Liver (tissue), 8 donors: ENCODE measurements at regions not wholly inside any gene's neighbourhood (a gene's known extent, or its start where the extent isn't known, plus 50 kb on each side); places are given as distances from the start of the nearest gene placed in this dataset.

Experiments
- DNase-seq: peaks from one replicate; pipeline ENCODE4 v3.0.0-alpha.2; 2017; ENCODE audit warnings: low spot score
- H3K27ac ChIP-seq, 2 donors: one replicate each; pipeline ENCODE4 v1.7.0; 2013; ENCODE audit warnings: inconsistent platforms in 2 of 2, low read length in 2 of 2, control low read depth in 1 of 2, low read depth in 1 of 2, mild to moderate bottlenecking in 1 of 2
- H3K27me3 ChIP-seq, 4 donors: one replicate each; pipeline versions ENCODE4 v1.6.1 to v1.7.0; 2013; ENCODE audit warnings: low read length in 3 of 4, inconsistent platforms in 1 of 4, mild to moderate bottlenecking in 1 of 4, moderate library complexity in 1 of 4; ENCODE audit not compliant: control insufficient read depth in 4 of 4, insufficient read depth in 4 of 4
- H3K36me3 ChIP-seq, 4 donors: one replicate each; pipeline versions ENCODE4 v1.6.1 to v1.7.0; 2013; ENCODE audit warnings: low read length in 3 of 4, mild to moderate bottlenecking in 3 of 4, low read depth in 1 of 4, moderate library complexity in 1 of 4; ENCODE audit not compliant: control insufficient read depth in 4 of 4, insufficient read depth in 3 of 4
- H3K4me1 ChIP-seq, 4 donors: one replicate each; pipeline versions ENCODE4 v1.6.1 to v1.7.0; 2013; ENCODE audit warnings: low read length in 3 of 4, mild to moderate bottlenecking in 3 of 4, moderate library complexity in 1 of 4; ENCODE audit not compliant: control insufficient read depth in 4 of 4, insufficient read depth in 4 of 4
- H3K4me3 ChIP-seq, 3 donors: one replicate each; pipeline versions ENCODE4 v1.6.1 to v1.7.0; 2013; ENCODE audit warnings: low read length in 3 of 3, control low read depth in 1 of 3, low read depth in 1 of 3, mild to moderate bottlenecking in 1 of 3
- H3K9ac ChIP-seq, 2 donors: one replicate each; pipeline ENCODE4 v1.7.0; 2013; ENCODE audit warnings: low read length in 2 of 2, mild to moderate bottlenecking in 2 of 2, moderate library complexity in 2 of 2, control low read depth in 1 of 2, low read depth in 1 of 2
- H3K9me3 ChIP-seq, 4 donors: one replicate each; pipeline versions ENCODE4 v1.6.1 to v1.7.0; 2013; ENCODE audit warnings: low read length in 3 of 4; ENCODE audit not compliant: control insufficient read depth in 4 of 4
- ATF3 ChIP-seq: IDR thresholded peaks from 2 replicates; pipeline ENCODE4 v1.6.1; 2016; ENCODE audit warnings: antibody characterized with exemption
- CTCF ChIP-seq: fragments of 150-350 bp; IDR thresholded peaks from 2 replicates; pipeline ENCODE4 v1.5.1; 2017; ENCODE audit warnings: improper control_type of control experiment, low read depth, low read length; ENCODE audit not compliant: missing input control
- EGR1 ChIP-seq, 2 donors: IDR thresholded peaks; 2 replicates each; pipeline ENCODE4 v1.6.1; 2016 to 2018; ENCODE audit warnings: antibody characterized with exemption in 2 of 2, low read depth in 2 of 2
- FOXA1 ChIP-seq: IDR thresholded peaks from 2 replicates; pipeline ENCODE4 v1.6.1; 2016; ENCODE audit warnings: antibody characterized with exemption
- FOXA2 ChIP-seq: IDR thresholded peaks from 2 replicates; pipeline ENCODE4 v1.6.1; 2016; ENCODE audit warnings: antibody characterized with exemption
- GABPA ChIP-seq, 2 donors: IDR thresholded peaks in 1 of 2; conservative IDR thresholded peaks in 1 of 2; 2 replicates each; pipeline ENCODE4 v1.6.1; 2016; ENCODE audit warnings: antibody characterized with exemption in 2 of 2, mild to moderate bottlenecking in 1 of 2, moderate library complexity in 1 of 2
- HNF4A ChIP-seq, 2 donors: conservative IDR thresholded peaks; 2 replicates each; pipeline ENCODE4 v1.6.1; 2016; ENCODE audit warnings: antibody characterized with exemption in 2 of 2, mild to moderate bottlenecking in 2 of 2
- HNF4G ChIP-seq: IDR thresholded peaks from 2 replicates; pipeline ENCODE4 v1.6.1; 2016; ENCODE audit warnings: antibody characterized with exemption
- JUND ChIP-seq, 2 donors: IDR thresholded peaks; 2 replicates each; pipeline ENCODE4 v1.6.1; 2016; ENCODE audit warnings: antibody characterized with exemption in 2 of 2
- MAX ChIP-seq: IDR thresholded peaks from 2 replicates; pipeline ENCODE4 v1.6.1; 2016; ENCODE audit warnings: antibody characterized with exemption
- NR2F2 ChIP-seq: IDR thresholded peaks from 2 replicates; pipeline ENCODE4 v1.6.1; 2016; ENCODE audit warnings: antibody characterized with exemption
- RAD21 ChIP-seq, 2 donors: IDR thresholded peaks; 2 replicates each; pipeline ENCODE4 v1.6.1; 2016; ENCODE audit warnings: antibody characterized with exemption in 2 of 2, mild to moderate bottlenecking in 2 of 2
- REST ChIP-seq: IDR thresholded peaks from 2 replicates; pipeline ENCODE4 v1.6.1; 2016; ENCODE audit warnings: antibody characterized with exemption, mild to moderate bottlenecking
- RXRA ChIP-seq, 2 donors: IDR thresholded peaks; 2 replicates each; pipeline ENCODE4 v1.6.1; 2017 to 2018; ENCODE audit warnings: antibody characterized with exemption in 2 of 2, mild to moderate bottlenecking in 1 of 2
- SP1 ChIP-seq: IDR thresholded peaks from 2 replicates; pipeline ENCODE4 v1.6.1; 2018; ENCODE audit warnings: antibody characterized with exemption, mild to moderate bottlenecking
- YY1 ChIP-seq: IDR thresholded peaks from 2 replicates; pipeline ENCODE4 v1.6.1; 2016; ENCODE audit warnings: antibody characterized with exemption, mild to moderate bottlenecking
- ZBTB33 ChIP-seq: IDR thresholded peaks from 2 replicates; pipeline ENCODE4 v1.6.1; 2016; ENCODE audit warnings: antibody characterized with exemption
- WGBS: extraction: QIAGEN DNeasy Blood & Tissue Kit; methylation state at CpG from one replicate; pipeline ENCODE4 v1.1.7; 2013; 5-methylcytosine and 5-hydroxymethylcytosine counted together
- donor health status: healthy.
- donor health status: healthy.
- donor health status: healthy.
- donor health status: healthy.
- donor health status: healthy.

GRCh38 chr12:108442067-108442466, 73.0 kb upstream of the FICD start:
- H3K27ac ChIP-seq, result no peak overlapping the region
- WGBS, result 12% methylated on average over 3 of the region's 3 CpGs

More at GRCh38 chr12:108442067-108442466, 73.0 kb upstream of the FICD start:
- no peak overlapping the region for H3K9ac ChIP-seq
- TF ChIP-seq HNF4A (conservative IDR thresholded peaks at IDR 0.05), result no peak
- TF ChIP-seq JUND (IDR thresholded peaks at IDR 0.05), result no peak
- no peak for TF ChIP-seq FOXA2
- no peak for TF ChIP-seq YY1
- no peak for TF ChIP-seq ZBTB33
- TF ChIP-seq HNF4G, result no peak
- TF ChIP-seq REST, result no peak
- no peak for TF ChIP-seq EGR1 (IDR thresholded peaks at IDR 0.05; ENCODE audit: low read depth in 2 of 2)
- no peak for TF ChIP-seq FOXA1
- no peak for TF ChIP-seq SP1
- no peak for TF ChIP-seq RXRA (IDR thresholded peaks at IDR 0.05)
- no peak for TF ChIP-seq NR2F2
- TF ChIP-seq ATF3, result no peak
- no peak for TF ChIP-seq RAD21 (IDR thresholded peaks at IDR 0.05)
- no peak for TF ChIP-seq MAX
- no peak for TF ChIP-seq CTCF
- TF ChIP-seq GABPA (IDR thresholded peaks at IDR 0.05 in 1 of 2, conservative IDR thresholded peaks at IDR 0.05 in 1 of 2), result no peak
- no peaks in the 10 kb centered on the region for H3K36me3 ChIP-seq
- no peak for DNase-seq
- no peaks in the 10 kb centered on the region for H3K27me3 ChIP-seq
- no peaks in the 10 kb centered on the region for H3K9me3 ChIP-seq
- H3K4me1 ChIP-seq, result no peaks in the 10 kb centered on the region
- H3K4me3 ChIP-seq, result no peak overlapping the region
